Immature natural killer cell (primary cell): ENCODE measurements at regions not wholly inside any gene's neighbourhood (a gene's known extent, or its start where the extent isn't known, plus 50 kb on each side); places are given as distances from the start of the nearest gene placed in this dataset.
A peak's percentile ranks its signal among the peaks of the same experiment; 100 is the strongest.

ENCODE experiments used
- DNase-seq, 3 donors: peaks; one replicate each; pipeline ENCODE4 v3.0.0; 2022; ENCODE audit warnings: mixed read lengths in 1 of 3
- H3K27ac Mint-ChIP-seq, 6 donors: one replicate each; pipeline ENCODE4 v1.8.0; 2020; ENCODE audit warnings: mixed read lengths in 6 of 6, mild to moderate bottlenecking in 5 of 6, inconsistent platforms in 4 of 6, moderate library complexity in 3 of 6
- H3K27me3 Mint-ChIP-seq, 3 donors: one replicate each; pipeline ENCODE4 v1.8.0; 2020 to 2021; ENCODE audit warnings: low read depth in 3 of 3, mild to moderate bottlenecking in 3 of 3, mixed read lengths in 3 of 3, moderate library complexity in 3 of 3, inconsistent platforms in 1 of 3
- H3K36me3 Mint-ChIP-seq, 3 donors: one replicate each; pipeline ENCODE4 v1.8.0; 2020; ENCODE audit warnings: mixed read lengths in 3 of 3, inconsistent platforms in 2 of 3, mild to moderate bottlenecking in 2 of 3
- H3K4me1 Mint-ChIP-seq, 2 donors: one replicate each; pipeline ENCODE4 v1.8.0; 2020; ENCODE audit warnings: inconsistent platforms in 2 of 2, mild to moderate bottlenecking in 2 of 2, mixed read lengths in 2 of 2, moderate library complexity in 1 of 2
- H3K4me3 Mint-ChIP-seq, 5 donors: one replicate each; pipeline ENCODE4 v1.8.0; 2020; ENCODE audit warnings: mild to moderate bottlenecking in 5 of 5, mixed read lengths in 5 of 5, inconsistent platforms in 3 of 5, moderate library complexity in 3 of 5
- H3K9me3 Mint-ChIP-seq, 6 donors: one replicate each; pipeline ENCODE4 v1.8.0; 2020; ENCODE audit warnings: mild to moderate bottlenecking in 6 of 6, mixed read lengths in 6 of 6, inconsistent platforms in 4 of 6, moderate library complexity in 3 of 6

DNA sequence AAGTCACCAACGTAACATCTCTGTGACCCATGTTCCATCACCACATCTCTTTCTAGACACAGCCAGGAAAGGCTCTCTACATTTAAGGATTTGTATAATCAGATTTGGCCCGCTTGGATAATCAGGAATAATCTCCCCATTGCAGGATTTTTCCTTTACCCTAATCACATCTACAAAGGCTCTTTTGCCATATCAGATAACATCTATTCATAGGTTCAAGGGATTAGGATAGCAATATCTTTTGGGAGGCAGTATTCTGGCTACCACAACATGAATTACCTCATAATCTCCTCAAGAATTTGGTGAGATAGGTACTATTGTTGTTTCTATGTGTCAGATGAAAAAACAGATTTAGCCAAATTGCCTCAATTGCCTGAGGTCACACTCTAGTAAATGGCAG lies 142.8 kb upstream of the UBASH3B start:
- H3K4me3 Mint-ChIP-seq, result no peak overlapping the region
- no peaks in the 10 kb centered on the region for H3K36me3 Mint-ChIP-seq
- no peak for DNase-seq
- H3K9me3 Mint-ChIP-seq, result no peaks in the 10 kb centered on the region
- H3K27ac Mint-ChIP-seq, result no peak overlapping the region
- no peaks in the 10 kb centered on the region for H3K4me1 Mint-ChIP-seq
- peaks cover 0 to 3% (median 0%) of the 10 kb centered on the region in 3 donors for H3K27me3 Mint-ChIP-seq

DNA sequence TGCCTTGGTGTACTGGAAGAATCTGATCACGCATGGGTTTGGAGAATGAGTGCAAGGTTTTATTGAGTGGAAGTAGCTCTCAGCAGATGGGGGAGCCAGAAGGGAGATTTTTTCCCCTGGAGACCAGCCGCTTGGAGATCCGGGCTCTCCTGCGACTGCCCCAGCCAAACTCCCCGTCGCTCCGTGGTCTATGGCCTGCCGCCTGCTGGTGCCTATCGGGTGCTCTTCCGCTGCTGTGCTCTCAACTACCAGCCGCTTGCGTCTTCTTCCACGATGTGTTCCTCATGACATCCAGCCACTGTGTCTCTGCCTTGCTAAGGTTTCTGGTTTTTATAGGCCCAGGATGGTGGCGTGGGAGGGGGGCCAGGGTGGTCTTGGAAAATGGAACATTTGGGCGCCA lies 145.6 kb upstream of the UBASH3B start:
- H3K4me3 Mint-ChIP-seq, result no peak overlapping the region
- DNase-seq, result no peak
- H3K9me3 Mint-ChIP-seq, result no peaks in the 10 kb centered on the region
- H3K4me1 Mint-ChIP-seq, result no peaks in the 10 kb centered on the region
- H3K36me3 Mint-ChIP-seq, result no peaks in the 10 kb centered on the region
- H3K27ac Mint-ChIP-seq, result no peak overlapping the region
- peaks cover 0 to 3% (median 2%) of the 10 kb centered on the region in 3 donors for H3K27me3 Mint-ChIP-seq

DNA sequence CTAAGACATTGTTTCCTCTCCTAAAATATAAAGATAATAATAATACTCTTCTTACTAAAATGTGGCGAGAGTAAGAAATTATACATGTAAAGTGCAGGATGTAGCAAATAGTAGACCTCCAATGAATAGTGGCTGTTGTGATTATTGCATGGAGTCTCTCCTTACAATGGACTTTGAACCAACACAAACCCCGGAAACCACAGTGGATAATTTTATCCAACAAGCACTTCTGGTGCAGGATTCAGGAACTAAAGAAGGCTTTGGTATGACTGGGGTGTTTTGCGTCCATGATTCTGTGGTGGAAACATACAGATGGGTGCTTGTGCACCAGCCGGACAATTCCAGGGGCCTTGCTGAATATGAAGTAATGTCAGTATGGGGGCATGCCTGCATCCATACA lies 146.4 kb upstream of the UBASH3B start:
- H3K4me3 Mint-ChIP-seq, result no peak overlapping the region
- no peak for DNase-seq
- H3K27ac Mint-ChIP-seq, result no peak overlapping the region
- H3K27me3 Mint-ChIP-seq, result peaks cover 0 to 3% (median 2%) of the 10 kb centered on the region in 3 donors
- H3K9me3 Mint-ChIP-seq, result no peaks in the 10 kb centered on the region
- no peaks in the 10 kb centered on the region for H3K4me1 Mint-ChIP-seq
- H3K36me3 Mint-ChIP-seq, result no peaks in the 10 kb centered on the region

DNA sequence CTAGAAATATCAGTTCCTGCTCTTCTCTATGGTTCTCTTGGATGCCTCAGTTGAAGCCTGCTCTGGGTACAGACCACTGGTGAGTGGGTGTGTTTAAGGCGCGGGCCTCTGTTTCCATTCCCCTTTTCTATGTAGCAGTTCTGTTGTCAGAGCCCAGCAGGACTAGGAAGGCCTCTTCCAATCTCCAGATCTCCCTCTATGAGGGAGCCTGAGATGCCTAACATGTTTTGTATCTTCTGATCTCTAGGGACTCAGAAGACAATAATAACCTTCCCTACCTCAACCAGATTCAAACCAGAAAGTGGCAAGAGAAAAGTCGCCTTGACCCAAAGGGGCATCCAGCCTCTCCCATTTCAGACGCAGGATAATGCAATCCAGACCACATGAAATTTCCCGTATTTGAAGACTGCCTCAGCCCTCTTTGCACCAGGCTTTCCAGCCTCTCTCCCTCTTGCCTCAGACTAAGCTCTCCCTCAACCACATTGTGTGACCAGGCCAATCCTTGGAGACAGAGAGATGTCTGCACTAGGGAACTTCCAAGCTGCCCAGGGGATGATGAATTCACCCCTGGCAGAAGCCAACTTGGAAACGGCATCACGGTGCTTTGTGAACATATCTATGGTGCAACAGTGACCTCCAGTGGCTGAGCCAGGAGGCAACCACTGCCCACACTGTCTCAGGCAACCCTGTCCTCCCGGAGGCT lies 150.1 kb upstream of the UBASH3B start:
- H3K4me3 Mint-ChIP-seq, result no peak overlapping the region
- no peaks in the 10 kb centered on the region for H3K36me3 Mint-ChIP-seq
- no peaks in the 10 kb centered on the region for H3K9me3 Mint-ChIP-seq
- H3K27me3 Mint-ChIP-seq, result peaks cover 2 to 7% (median 2%) of the 10 kb centered on the region in 3 donors
- no peaks in the 10 kb centered on the region for H3K4me1 Mint-ChIP-seq
- peak; percentile 3 to 26 (median 14) for DNase-seq
- no peak overlapping the region for H3K27ac Mint-ChIP-seq

DNA sequence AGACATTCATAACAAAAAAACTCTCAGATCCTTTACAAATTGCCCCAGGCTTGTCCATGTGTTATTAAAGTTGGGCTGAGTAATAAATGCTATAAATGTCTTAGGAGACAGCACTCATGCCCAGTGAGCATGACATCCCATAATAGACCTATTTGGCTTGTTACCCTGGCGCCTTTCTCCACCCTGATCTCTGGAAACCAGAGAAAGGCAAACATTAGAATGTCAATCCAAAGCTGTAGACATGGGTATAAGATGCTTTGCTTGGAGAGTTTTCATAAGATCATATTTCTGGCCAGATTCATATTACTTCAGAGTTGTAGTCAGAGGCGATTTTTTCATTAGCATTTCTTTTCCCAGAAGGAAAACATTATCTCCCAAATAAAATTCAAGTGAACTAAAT lies 161.3 kb upstream of the UBASH3B start:
- no peak overlapping the region for H3K27ac Mint-ChIP-seq
- no peak overlapping the region for H3K4me3 Mint-ChIP-seq
- peaks cover 0 to 2% (median 2%) of the 10 kb centered on the region in 3 donors for H3K27me3 Mint-ChIP-seq
- H3K4me1 Mint-ChIP-seq, result no peaks in the 10 kb centered on the region
- no peaks in the 10 kb centered on the region for H3K36me3 Mint-ChIP-seq
- DNase-seq, result no peak
- H3K9me3 Mint-ChIP-seq, result no peaks in the 10 kb centered on the region

DNA sequence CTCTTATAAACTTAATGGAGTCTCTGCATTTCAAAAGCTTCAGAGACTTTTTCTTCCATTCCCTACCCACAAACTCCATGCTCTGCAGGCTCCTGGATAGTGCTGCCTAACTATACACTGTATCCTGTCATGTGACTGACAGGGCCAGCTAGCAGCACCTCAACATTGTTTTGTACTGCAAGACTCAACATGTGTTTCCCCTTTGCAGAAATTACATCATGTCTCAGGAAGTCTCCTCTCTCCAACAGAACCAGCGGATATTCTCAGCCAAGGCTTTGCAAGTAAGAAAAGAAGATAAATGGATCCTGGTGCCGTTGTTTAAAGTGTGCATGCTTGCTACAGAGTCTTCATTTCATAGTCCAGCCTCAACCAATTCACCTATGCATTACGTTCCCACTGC lies 164.0 kb upstream of the UBASH3B start:
- Mint-ChIP-seq H3K4me1 (no peaks in the 10 kb centered on the region), H3K4me3 (no peak overlapping the region), H3K27ac (no peak overlapping the region), H3K9me3 (no peaks in the 10 kb centered on the region), H3K27me3 (peaks cover 2 to 3% (median 3%) of the 10 kb centered on the region in 3 donors), H3K36me3 (no peaks in the 10 kb centered on the region)
- no peak for DNase-seq

DNA sequence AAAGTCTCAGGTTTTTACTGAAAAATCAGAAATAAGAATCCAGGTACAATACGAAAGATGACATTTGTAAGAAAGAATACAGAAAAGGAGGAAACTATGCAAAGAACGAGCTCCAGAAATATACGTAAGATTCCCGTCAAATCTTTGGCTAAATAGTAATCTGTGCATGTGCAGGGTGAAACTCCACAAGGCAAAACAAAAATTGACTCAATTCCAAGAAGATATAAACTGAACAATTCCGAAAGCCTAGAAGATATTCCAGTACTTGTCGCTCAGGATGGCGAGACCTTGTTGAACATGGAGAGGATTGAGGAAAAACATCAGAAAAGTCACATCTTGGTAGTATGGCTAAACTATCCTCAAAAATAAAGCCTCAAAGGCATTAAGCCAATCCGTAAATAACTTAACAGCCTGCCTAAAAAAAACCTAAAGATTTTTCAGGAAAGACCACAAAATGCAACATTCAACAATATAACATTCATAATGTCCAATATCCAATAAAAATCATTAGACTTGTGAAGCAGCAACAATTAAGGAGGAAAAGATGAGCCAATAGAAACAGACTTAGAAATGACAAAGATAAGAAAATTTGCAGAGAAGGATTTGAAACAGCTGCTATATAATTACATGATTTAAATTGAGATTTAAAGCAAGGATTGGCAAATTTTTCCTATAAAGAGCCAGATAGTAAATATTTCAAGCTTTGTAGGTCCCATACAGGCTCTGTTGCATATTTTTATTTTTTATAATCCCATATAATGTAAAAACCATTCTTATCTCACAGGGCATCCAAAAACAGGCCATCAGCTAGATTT lies 166.4 kb upstream of the UBASH3B start:
- H3K9me3 Mint-ChIP-seq, result peaks cover 0 to 4% (median 0%) of the 10 kb centered on the region in 6 donors
- no peak for DNase-seq
- H3K4me1 Mint-ChIP-seq, result no peaks in the 10 kb centered on the region
- no peak overlapping the region for H3K4me3 Mint-ChIP-seq
- no peak overlapping the region for H3K27ac Mint-ChIP-seq
- peaks cover 2 to 3% (median 3%) of the 10 kb centered on the region in 3 donors for H3K27me3 Mint-ChIP-seq
- H3K36me3 Mint-ChIP-seq, result no peaks in the 10 kb centered on the region

DNA sequence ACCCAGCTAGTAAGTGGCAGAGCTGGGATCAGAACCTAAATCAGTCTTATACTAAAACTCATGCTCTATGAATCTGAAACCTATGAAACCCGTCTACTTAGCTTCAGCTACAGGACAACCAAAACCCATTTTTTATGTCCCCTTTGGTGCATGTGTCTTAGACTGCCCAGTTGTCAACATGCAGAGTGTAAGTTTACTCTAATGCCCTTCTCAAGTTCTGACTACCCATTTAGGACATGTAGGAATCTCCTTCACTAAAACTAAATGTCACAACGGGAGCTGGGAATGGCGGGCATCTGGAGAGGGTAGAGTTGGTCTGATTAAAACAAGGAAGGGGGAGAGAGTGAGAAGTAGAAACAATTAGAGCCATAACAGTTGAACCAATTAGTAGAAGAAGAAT lies 167.9 kb upstream of the UBASH3B start:
- Mint-ChIP-seq H3K4me1 (no peaks in the 10 kb centered on the region), H3K27ac (no peak overlapping the region), H3K9me3 (peaks cover 12 to 14% (median 13%) of the 10 kb centered on the region in 6 donors), H3K27me3 (peaks cover 2 to 5% (median 3%) of the 10 kb centered on the region in 3 donors), H3K36me3 (peaks cover 0 to 3% (median 0%) of the 10 kb centered on the region in 3 donors), H3K4me3 (no peak overlapping the region)
- DNase-seq, result no peak

DNA sequence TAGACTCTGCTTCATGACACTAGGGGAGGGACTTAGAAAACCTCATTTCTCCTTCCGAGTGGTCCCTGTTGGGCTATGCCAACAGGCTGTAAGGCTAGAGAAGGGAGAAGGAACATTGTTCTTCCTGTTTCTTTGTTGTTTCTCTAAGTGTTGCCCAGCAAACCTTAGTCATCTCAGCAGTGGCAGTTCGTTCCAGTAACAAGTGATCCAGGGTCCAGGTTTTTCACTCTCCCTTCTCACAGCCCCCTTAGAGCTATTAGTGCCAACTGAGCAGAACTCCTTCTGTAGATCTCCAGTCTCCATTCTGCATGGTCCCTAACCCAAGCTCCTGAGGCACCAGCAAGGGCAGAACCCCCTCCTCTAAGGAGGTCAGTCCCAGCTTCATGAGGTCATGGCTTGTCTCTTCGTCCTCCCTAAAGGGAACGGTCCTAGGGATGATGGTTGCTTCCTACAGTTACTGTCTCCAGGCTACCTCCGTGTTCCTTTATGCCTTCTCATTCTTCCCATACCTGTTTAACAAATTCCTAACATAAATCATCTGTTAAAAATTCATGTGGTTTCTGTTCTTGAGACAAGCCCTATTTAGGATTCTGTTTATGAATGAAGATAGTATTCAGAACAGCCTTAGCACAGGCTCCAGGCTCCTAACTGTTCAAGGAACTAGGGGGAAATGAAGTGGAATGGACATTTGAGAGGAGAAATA lies 168.6 kb upstream of the UBASH3B start:
- Mint-ChIP-seq H3K4me3 (no peak overlapping the region), H3K9me3 (peaks cover 14 to 20% (median 15%) of the 10 kb centered on the region in 6 donors), H3K4me1 (no peaks in the 10 kb centered on the region), H3K27me3 (peaks cover 2 to 5% (median 3%) of the 10 kb centered on the region in 3 donors), H3K36me3 (peaks cover 0 to 3% (median 0%) of the 10 kb centered on the region in 3 donors), H3K27ac (no peak overlapping the region)
- DNase-seq, result no peak

DNA sequence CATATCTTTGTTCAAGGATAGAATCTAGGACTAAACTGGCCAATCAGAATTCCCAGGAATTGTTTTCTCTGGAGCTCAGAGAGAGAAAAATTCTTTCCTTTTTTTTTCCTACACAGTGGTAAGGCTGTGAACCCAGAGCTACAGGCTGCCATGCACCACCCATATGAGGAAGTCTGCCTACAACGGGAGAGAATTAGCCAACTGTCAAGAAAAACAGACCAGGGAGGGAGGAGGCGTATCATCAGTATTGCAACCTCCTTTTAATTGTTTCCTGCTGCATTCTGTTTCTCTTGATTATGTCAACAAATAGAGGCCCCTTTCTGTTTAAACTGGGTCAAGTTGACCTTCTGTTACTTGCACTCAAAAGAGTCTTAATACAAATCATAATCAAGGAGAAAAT lies 176.5 kb upstream of the UBASH3B start:
- Mint-ChIP-seq H3K36me3 (peaks cover 0 to 3% (median 0%) of the 10 kb centered on the region in 3 donors), H3K4me3 (no peak overlapping the region), H3K27me3 (peaks cover 0 to 6% (median 4%) of the 10 kb centered on the region in 3 donors), H3K4me1 (no peaks in the 10 kb centered on the region), H3K27ac (no peak overlapping the region), H3K9me3 (peaks cover 10 to 28% (median 20%) of the 10 kb centered on the region in 6 donors)
- no peak for DNase-seq

DNA sequence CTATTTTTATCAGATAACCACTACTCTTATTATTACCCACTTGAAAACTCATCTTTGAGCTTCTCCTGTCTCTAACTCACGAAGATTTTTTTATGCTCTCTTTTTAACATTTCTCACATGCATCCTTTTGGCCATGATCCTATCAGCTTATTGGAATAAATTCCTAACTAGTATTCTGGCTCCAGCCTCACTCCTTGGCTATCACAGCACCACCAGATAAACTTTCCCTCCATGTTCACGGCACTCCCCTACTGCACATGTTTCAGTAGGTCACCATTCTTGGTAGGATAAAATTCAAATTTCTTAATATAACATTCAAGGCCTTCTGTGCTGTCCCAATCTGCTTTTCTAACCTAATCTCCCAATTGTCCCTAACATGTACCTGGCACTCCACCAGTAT lies 186.6 kb upstream of the UBASH3B start:
- peaks cover 1 to 2% (median 2%) of the 10 kb centered on the region in 3 donors for H3K27me3 Mint-ChIP-seq
- no peak for DNase-seq
- no peaks in the 10 kb centered on the region for H3K4me1 Mint-ChIP-seq
- no peaks in the 10 kb centered on the region for H3K36me3 Mint-ChIP-seq
- H3K27ac Mint-ChIP-seq, result no peak overlapping the region
- no peak overlapping the region for H3K4me3 Mint-ChIP-seq
- H3K9me3 Mint-ChIP-seq, result peaks cover 0 to 3% (median 2%) of the 10 kb centered on the region in 6 donors

DNA sequence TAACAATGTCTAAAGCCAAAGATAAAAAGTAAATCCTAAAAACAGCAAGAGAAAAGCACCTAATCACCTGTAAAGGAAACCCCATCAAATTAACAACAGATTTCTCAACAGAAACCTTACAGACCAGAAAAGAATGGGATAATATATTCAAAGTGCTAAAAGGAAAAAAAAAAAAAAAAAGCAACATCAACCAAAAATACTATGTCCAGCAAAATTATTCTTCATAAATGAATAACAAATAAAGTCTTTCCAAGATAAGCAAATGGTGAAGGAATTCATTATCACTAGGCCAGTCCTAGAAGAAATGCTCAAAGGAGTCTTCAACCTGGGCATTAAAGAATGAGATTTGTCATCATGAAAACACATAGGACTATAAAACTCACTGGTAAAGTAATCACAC lies 192.0 kb upstream of the UBASH3B start:
- Mint-ChIP-seq H3K36me3 (no peaks in the 10 kb centered on the region), H3K4me3 (no peak overlapping the region), H3K9me3 (peaks cover 0 to 23% (median 12%) of the 10 kb centered on the region in 6 donors), H3K27ac (no peak overlapping the region), H3K27me3 (peaks cover 1 to 9% (median 2%) of the 10 kb centered on the region in 3 donors), H3K4me1 (no peaks in the 10 kb centered on the region)
- DNase-seq, result no peak

DNA sequence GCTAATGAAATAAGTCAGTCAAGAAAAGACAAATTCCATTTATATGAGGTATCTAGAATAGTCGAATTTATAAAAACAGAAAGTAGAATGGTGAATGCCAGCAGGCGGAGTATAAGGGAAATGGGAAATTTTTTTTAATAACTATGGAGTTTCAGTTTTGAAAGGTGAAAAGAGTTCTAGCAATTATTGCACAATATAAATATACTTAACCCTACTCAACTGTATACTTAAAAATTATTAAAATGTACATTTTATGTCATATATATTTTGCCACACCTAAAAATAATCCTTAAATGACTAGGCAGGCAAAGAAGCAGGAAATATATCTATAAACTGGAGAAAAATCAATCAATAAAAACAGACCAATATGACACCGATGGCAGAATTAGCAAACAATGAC lies 196.5 kb upstream of the UBASH3B start:
- no peak for DNase-seq
- Mint-ChIP-seq H3K4me3 (no peak overlapping the region), H3K27me3 (peaks cover 0 to 11% (median 2%) of the 10 kb centered on the region in 3 donors), H3K4me1 (no peaks in the 10 kb centered on the region), H3K9me3 (peaks cover 5 to 38% (median 18%) of the 10 kb centered on the region in 6 donors), H3K27ac (no peak overlapping the region), H3K36me3 (peaks cover 0 to 5% (median 0%) of the 10 kb centered on the region in 3 donors)

DNA sequence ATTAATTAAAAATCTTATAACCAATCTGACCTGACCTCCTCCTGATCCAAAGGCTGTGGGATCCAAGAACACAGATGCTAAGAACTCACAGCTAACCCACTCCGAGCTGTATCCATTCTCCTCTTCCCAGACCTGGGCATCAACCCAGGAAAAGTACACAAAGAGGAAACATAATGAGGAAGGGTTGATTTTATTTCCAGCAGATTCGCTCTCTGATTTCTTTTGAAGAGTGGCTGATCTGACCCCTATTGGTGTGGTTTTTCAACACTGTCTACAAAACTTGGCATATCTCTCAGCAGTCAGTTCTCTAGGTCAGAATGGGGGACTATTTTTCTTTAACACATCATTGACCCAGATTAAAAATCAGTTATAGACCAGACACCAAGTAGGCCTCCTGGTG lies 201.9 kb upstream of the UBASH3B start:
- Mint-ChIP-seq H3K36me3 (peaks cover 0 to 5% (median 0%) of the 10 kb centered on the region in 3 donors), H3K27me3 (peaks cover 0 to 11% (median 4%) of the 10 kb centered on the region in 3 donors), H3K27ac (no peak overlapping the region), H3K4me1 (no peaks in the 10 kb centered on the region), H3K4me3 (no peak overlapping the region), H3K9me3 (peaks cover 0 to 20% (median 7%) of the 10 kb centered on the region in 6 donors)
- no peak for DNase-seq
